ENCODE measurements at regions not wholly inside any gene's neighbourhood (a gene's known extent, or its start where the extent isn't known, plus 50 kb on each side); places are given as distances from the start of the nearest gene placed in this dataset.
"Not testable (repeated sequence)": the region's sequence is repeated elsewhere in the genome, so short reads cannot be mapped to it uniquely, and the experiment has no call there.

DNA sequence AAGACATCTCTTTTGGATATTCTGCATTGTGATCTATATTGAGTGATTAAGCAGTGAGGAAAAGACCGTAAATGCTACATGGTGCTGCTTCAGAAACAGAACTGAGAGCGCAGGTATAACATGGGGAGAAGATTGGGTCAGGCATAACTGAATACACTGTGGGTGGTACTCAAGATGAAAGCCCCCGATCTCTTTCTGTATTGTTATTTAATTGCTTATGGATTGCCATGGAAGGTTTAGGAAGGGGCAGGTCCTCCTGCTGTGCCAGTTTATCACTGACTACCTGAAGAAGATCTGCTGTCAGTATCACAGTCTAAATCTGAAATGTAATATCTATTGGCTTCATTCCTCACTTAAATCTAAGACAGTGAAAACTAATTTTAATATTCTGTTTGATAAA is 1568.7 kb upstream of the CELF4 start:
- no peaks in the 10 kb centered on the region for H3K4me1 Mint-ChIP-seq
- peaks cover 2% of the 10 kb centered on the region for H3K9me3 Mint-ChIP-seq
- H3K27ac Mint-ChIP-seq, result no peak overlapping the region
- TF ChIP-seq CTCF (conservative IDR thresholded peaks at IDR 0.05), result no peak
- WGBS, 2 experiments (ENCODE audit: insufficient coverage in 1 of 2, insufficient read length in 1 of 2), result 87 to 96% methylated on average over 2 to 3 of the region's 3 CpGs
- no peak overlapping the region for H3K4me3 ChIP-seq (ENCODE audit: low read length)
- no peak for DNase-seq
- H3K36me3 ChIP-seq (ENCODE audit: control insufficient read depth, insufficient read depth, low read length), result no peaks in the 10 kb centered on the region
- no peak overlapping the region for H3K27ac ChIP-seq (ENCODE audit: low read depth, low read length)
- no peak overlapping the region for H3K9ac ChIP-seq (ENCODE audit: extremely low read depth, low read length, poor library complexity, severe bottlenecking)
- no peaks in the 10 kb centered on the region for H3K4me1 ChIP-seq (ENCODE audit: control insufficient read depth, insufficient read depth, low read length)
- no peaks in the 10 kb centered on the region for H3K27me3 ChIP-seq (ENCODE audit: control insufficient read depth, insufficient read depth, low read length, poor library complexity, severe bottlenecking)
- no peak overlapping the region for H3K4me3 Mint-ChIP-seq
- H3K36me3 Mint-ChIP-seq (ENCODE audit: low read depth), result no peaks in the 10 kb centered on the region
- no peaks in the 10 kb centered on the region for H3K27me3 Mint-ChIP-seq (ENCODE audit: insufficient read depth)
- H3K9me3 ChIP-seq (ENCODE audit: control insufficient read depth, low read length), result no peaks in the 10 kb centered on the region

DNA sequence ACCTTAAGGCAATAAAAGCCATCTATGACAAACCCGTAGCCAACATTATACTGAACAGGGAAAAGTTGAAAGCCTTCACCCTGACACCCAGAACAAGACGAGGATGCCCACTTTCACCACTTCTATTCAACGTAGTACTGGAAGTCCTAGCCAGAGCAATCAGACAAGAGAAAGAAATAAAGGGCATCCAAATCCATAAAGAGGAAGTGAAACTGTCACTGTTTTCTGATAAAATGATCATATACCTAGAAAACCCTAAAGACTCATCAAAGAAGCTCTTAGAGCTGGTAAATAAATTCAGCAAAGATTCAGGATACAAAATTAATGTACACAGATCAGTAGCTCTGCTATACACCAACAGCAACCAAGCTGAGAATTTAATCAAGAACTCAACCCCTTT is 1561.9 kb upstream of the CELF4 start:
- not testable (repeated sequence) for H3K9ac ChIP-seq (ENCODE audit: extremely low read depth, low read length, poor library complexity, severe bottlenecking); DNase-seq; H3K4me1 ChIP-seq (ENCODE audit: control insufficient read depth, insufficient read depth, low read length); H3K27ac ChIP-seq (ENCODE audit: low read depth, low read length); H3K4me3 ChIP-seq (ENCODE audit: low read length); H3K4me1 Mint-ChIP-seq; H3K27ac Mint-ChIP-seq; H3K36me3 ChIP-seq (ENCODE audit: control insufficient read depth, insufficient read depth, low read length); H3K27me3 ChIP-seq (ENCODE audit: control insufficient read depth, insufficient read depth, low read length, poor library complexity, severe bottlenecking); H3K9me3 ChIP-seq (ENCODE audit: control insufficient read depth, low read length); H3K36me3 Mint-ChIP-seq (ENCODE audit: low read depth); H3K27me3 Mint-ChIP-seq (ENCODE audit: insufficient read depth); H3K4me3 Mint-ChIP-seq
- 98 to 100% methylated on average over 1 to 3 of the region's 3 CpGs for WGBS, 2 experiments (ENCODE audit: insufficient coverage in 1 of 2, insufficient read length in 1 of 2)
- peaks cover 23% of the 10 kb centered on the region for H3K9me3 Mint-ChIP-seq

DNA sequence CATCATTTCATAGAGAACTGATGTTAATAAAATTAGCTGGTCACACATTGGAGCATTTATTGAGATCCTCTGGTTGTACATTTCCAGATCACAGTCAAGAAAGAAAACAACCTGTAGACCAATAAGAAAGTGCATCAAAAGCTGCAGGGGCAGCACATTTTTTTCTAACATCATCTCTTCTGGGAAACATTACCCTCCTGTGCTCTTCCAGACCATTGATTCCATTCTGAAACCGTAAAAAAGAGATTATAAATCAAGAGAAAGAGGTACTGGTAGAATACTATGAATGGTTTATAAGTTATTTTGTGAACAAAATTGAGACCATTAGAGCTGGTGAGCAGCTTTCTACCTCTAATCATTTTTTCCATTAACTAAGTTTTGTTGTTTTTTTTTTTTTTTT is 1548.2 kb upstream of the CELF4 start:
- H3K27ac Mint-ChIP-seq, result no peak overlapping the region
- no peak for TF ChIP-seq CTCF (conservative IDR thresholded peaks at IDR 0.05)
- no peak overlapping the region for H3K4me3 ChIP-seq (ENCODE audit: low read length)
- H3K36me3 Mint-ChIP-seq (ENCODE audit: low read depth), result no peaks in the 10 kb centered on the region
- DNase-seq, result no peak
- no peak overlapping the region for H3K27ac ChIP-seq (ENCODE audit: low read depth, low read length)
- H3K4me1 ChIP-seq (ENCODE audit: control insufficient read depth, insufficient read depth, low read length), result no peaks in the 10 kb centered on the region
- no peaks in the 10 kb centered on the region for H3K36me3 ChIP-seq (ENCODE audit: control insufficient read depth, insufficient read depth, low read length)
- no peaks in the 10 kb centered on the region for H3K27me3 Mint-ChIP-seq (ENCODE audit: insufficient read depth)
- H3K9me3 Mint-ChIP-seq, result no peaks in the 10 kb centered on the region
- H3K4me1 Mint-ChIP-seq, result no peaks in the 10 kb centered on the region
- H3K9me3 ChIP-seq (ENCODE audit: control insufficient read depth, low read length), result no peaks in the 10 kb centered on the region
- no peaks in the 10 kb centered on the region for H3K27me3 ChIP-seq (ENCODE audit: control insufficient read depth, insufficient read depth, low read length, poor library complexity, severe bottlenecking)
- no peak overlapping the region for H3K9ac ChIP-seq (ENCODE audit: extremely low read depth, low read length, poor library complexity, severe bottlenecking)
- WGBS, 2 experiments (ENCODE audit: insufficient coverage in 1 of 2, insufficient read length in 1 of 2), result 85% methylated on average over 1 of the region's 1 CpG; no CpG with 5 or more reads in 1 of the 2 experiments
- H3K4me3 Mint-ChIP-seq, result no peak overlapping the region

- H3K4me3 Mint-ChIP-seq, result no peak overlapping the region
- Histone ChIP-seq H3K4me3 (ENCODE audit: low read length) (no peak overlapping the region), H3K4me1 (ENCODE audit: control insufficient read depth, insufficient read depth, low read length) (no peaks in the 10 kb centered on the region), H3K27ac (ENCODE audit: low read depth, low read length) (no peak overlapping the region), H3K9ac (ENCODE audit: extremely low read depth, low read length, poor library complexity, severe bottlenecking) (no peak overlapping the region), H3K9me3 (ENCODE audit: control insufficient read depth, low read length) (no peaks in the 10 kb centered on the region), H3K36me3 (ENCODE audit: control insufficient read depth, insufficient read depth, low read length) (no peaks in the 10 kb centered on the region), H3K27me3 (ENCODE audit: control insufficient read depth, insufficient read depth, low read length, poor library complexity, severe bottlenecking) (no peaks in the 10 kb centered on the region)
- 82 to 95% methylated on average over 3 to 4 of the region's 4 CpGs for WGBS, 2 experiments (ENCODE audit: insufficient coverage in 1 of 2, insufficient read length in 1 of 2)
- H3K9me3 Mint-ChIP-seq, result no peaks in the 10 kb centered on the region
- H3K27ac Mint-ChIP-seq, result no peak overlapping the region
- no peaks in the 10 kb centered on the region for H3K36me3 Mint-ChIP-seq (ENCODE audit: low read depth)
- no peak for DNase-seq
- no peaks in the 10 kb centered on the region for H3K4me1 Mint-ChIP-seq
- no peak for TF ChIP-seq CTCF (conservative IDR thresholded peaks at IDR 0.05)
- H3K27me3 Mint-ChIP-seq (ENCODE audit: insufficient read depth), result no peaks in the 10 kb centered on the region
Observed at GRCh38 chr18:39105104-39105503, 1539.5 kb upstream of the CELF4 start.

Measured in endodermal cell (in vitro differentiated cells).